Astrocyte (in vitro differentiated cells and primary cell): ENCODE measurements at regions not wholly inside any gene's neighbourhood (a gene's known extent, or its start where the extent isn't known, plus 50 kb on each side); places are given as distances from the start of the nearest gene placed in this dataset.

Source experiments
- EZH2 ChIP-seq: IDR thresholded peaks from 2 replicates; pipeline ENCODE4 v1.6.1; 2012; ENCODE audit warnings: mild to moderate bottlenecking, low read length, inconsistent platforms; ENCODE audit not compliant: insufficient read depth
- TF ChIP-seq, protein P1 (sequence below): IDR thresholded peaks from 2 replicates; pipeline ENCODE4 v1.5.1; 2011; ENCODE audit warnings: low read depth, mild to moderate bottlenecking, inconsistent platforms, low read length, moderate library complexity; ENCODE audit not compliant: insufficient read depth

DNA sequence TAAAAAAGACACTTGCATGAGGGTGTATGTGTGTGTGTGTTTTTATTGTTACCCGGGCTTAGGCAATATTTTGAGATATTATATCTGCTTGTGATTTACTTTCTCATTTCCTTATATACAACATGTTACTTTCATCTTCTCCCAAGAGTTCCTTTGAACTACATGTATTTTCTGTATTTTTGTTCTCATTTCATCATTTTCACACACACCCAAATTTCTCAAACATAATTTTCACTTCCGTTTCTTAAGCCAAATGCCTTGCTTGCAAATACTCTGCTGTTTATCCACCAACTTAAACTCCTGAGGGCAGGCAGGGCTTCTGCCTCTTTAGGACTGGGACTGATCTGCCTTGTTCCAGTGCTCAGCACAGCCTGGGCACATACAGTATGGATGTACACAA is 69.3 kb upstream of the FYN start:
- TF ChIP-seq, protein P1, sequence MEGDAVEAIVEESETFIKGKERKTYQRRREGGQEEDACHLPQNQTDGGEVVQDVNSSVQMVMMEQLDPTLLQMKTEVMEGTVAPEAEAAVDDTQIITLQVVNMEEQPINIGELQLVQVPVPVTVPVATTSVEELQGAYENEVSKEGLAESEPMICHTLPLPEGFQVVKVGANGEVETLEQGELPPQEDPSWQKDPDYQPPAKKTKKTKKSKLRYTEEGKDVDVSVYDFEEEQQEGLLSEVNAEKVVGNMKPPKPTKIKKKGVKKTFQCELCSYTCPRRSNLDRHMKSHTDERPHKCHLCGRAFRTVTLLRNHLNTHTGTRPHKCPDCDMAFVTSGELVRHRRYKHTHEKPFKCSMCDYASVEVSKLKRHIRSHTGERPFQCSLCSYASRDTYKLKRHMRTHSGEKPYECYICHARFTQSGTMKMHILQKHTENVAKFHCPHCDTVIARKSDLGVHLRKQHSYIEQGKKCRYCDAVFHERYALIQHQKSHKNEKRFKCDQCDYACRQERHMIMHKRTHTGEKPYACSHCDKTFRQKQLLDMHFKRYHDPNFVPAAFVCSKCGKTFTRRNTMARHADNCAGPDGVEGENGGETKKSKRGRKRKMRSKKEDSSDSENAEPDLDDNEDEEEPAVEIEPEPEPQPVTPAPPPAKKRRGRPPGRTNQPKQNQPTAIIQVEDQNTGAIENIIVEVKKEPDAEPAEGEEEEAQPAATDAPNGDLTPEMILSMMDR: no peak
- no peak for TF ChIP-seq EZH2
